SK-N-MC (cell line): ENCODE measurements at regions not wholly inside any gene's neighbourhood (a gene's known extent, or its start where the extent isn't known, plus 50 kb on each side); places are given as distances from the start of the nearest gene placed in this dataset.

Experiments
- EZH2 ChIP-seq: fragments of 200-600 bp; sonication (generic); IDR thresholded peaks from one replicate; pipeline ENCODE4 v1.6.1; 2017; ENCODE audit warnings: antibody characterized with exemption
- POLR2AphosphoS5 ChIP-seq: IDR thresholded peaks from 2 replicates; pipeline ENCODE4 v1.6.1; 2012; ENCODE audit warnings: mild to moderate bottlenecking, low read depth, low read length, borderline replicate concordance

DNA sequence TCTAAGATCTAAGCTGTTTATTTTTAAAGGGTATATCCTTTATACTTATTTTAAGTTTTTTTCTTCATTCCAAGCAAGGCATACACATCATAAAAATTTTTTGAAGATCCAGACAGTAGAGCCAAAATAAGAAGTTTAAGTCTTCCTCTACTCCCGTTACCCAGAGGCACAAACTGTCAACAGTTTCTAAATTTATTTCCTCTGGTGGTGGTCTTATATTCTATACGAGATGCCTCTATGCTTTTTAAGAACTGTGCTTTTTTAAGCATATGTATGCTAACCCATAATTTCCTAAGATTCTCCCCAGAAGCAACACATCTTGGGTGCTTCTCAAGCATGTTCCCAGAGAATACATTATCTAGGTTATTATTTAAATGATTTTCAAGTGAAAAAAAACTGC lies 383.6 kb downstream of the COG6 start:
- TF ChIP-seq EZH2 (no peak), POLR2AphosphoS5 (no peak)
